H9 (cell line): ENCODE measurements at regions not wholly inside any gene's neighbourhood (a gene's known extent, or its start where the extent isn't known, plus 50 kb on each side); places are given as distances from the start of the nearest gene placed in this dataset.

Source experiments
- DNase-seq: peaks from one replicate; pipeline ENCODE4 v3.0.0-alpha.2; 2017
- H2AFZ ChIP-seq: one replicate; pipeline ENCODE4 v1.6.1; 2013; ENCODE audit warnings: mild to moderate bottlenecking, low read length, control low read depth, moderate library complexity
- H2AK5ac ChIP-seq: 2 replicates; pipeline ENCODE4 v1.6.1; 2013; ENCODE audit warnings: low read length, control low read depth, mixed read lengths; ENCODE audit not compliant: insufficient read length
- H2BK120ac ChIP-seq: one replicate; pipeline ENCODE4 v1.6.1; 2013; ENCODE audit warnings: low read depth, mild to moderate bottlenecking, low read length, control low read depth, inconsistent platforms; ENCODE audit not compliant: poor library complexity, severe bottlenecking
- H2BK12ac ChIP-seq: 2 replicates; pipeline ENCODE4 v1.6.1; 2013; ENCODE audit warnings: low read length, control low read depth, mixed read lengths, low read depth; ENCODE audit not compliant: insufficient read length
- H2BK15ac ChIP-seq: 2 replicates; pipeline ENCODE4 v1.6.1; 2013; ENCODE audit warnings: low read depth, low read length, control low read depth
- H2BK20ac ChIP-seq: one replicate; pipeline ENCODE4 v1.6.1; 2013; ENCODE audit warnings: low read depth, mild to moderate bottlenecking, low read length, control low read depth, inconsistent platforms; ENCODE audit not compliant: poor library complexity, severe bottlenecking
- H2BK5ac ChIP-seq: 2 replicates; pipeline ENCODE4 v1.6.1; 2013; ENCODE audit warnings: low read length, control low read depth, mixed read lengths; ENCODE audit not compliant: insufficient read length
- H3K14ac ChIP-seq: 2 replicates; pipeline ENCODE4 v1.6.1; 2013; ENCODE audit warnings: low read length, control low read depth; ENCODE audit not compliant: insufficient read depth
- H3K18ac ChIP-seq: 2 replicates; pipeline ENCODE4 v1.6.1; 2013; ENCODE audit warnings: low read depth, mild to moderate bottlenecking, mixed read lengths, low read length, control low read depth; ENCODE audit not compliant: insufficient read length
- H3K23ac ChIP-seq: 2 replicates; pipeline ENCODE4 v1.6.1; 2013; ENCODE audit warnings: low read length, control low read depth, mixed read lengths, low read depth; ENCODE audit not compliant: insufficient read length
- H3K23me2 ChIP-seq: 2 replicates; pipeline ENCODE4 v1.6.1; 2013; ENCODE audit warnings: low read depth, mild to moderate bottlenecking, mixed read lengths, low read length, control low read depth; ENCODE audit not compliant: insufficient read length, poor library complexity, severe bottlenecking
- H3K27ac ChIP-seq: 2 replicates; pipeline ENCODE4 v1.5.1; 2013; ENCODE audit warnings: low read length, control low read depth, mixed read lengths, low read depth; ENCODE audit not compliant: insufficient read length
- H3K27me3 ChIP-seq: 2 replicates; pipeline ENCODE4 v1.6.1; 2013; ENCODE audit warnings: low read length, control low read depth, inconsistent platforms; ENCODE audit not compliant: insufficient read depth
- H3K4ac ChIP-seq: 2 replicates; pipeline ENCODE4 v1.6.1; 2013; ENCODE audit warnings: low read depth, mild to moderate bottlenecking, control low read depth, inconsistent platforms, low read length, moderate library complexity
- H3K4me1 ChIP-seq: 2 replicates; pipeline ENCODE4 v1.6.1; 2013; ENCODE audit warnings: low read length, control low read depth, inconsistent platforms; ENCODE audit not compliant: insufficient read depth
- H3K4me2 ChIP-seq: 2 replicates; pipeline ENCODE4 v1.6.1; 2013; ENCODE audit warnings: low read length, control low read depth, mixed read lengths; ENCODE audit not compliant: insufficient read length, insufficient read depth
- H3K56ac ChIP-seq: 2 replicates; pipeline ENCODE4 v1.6.1; 2013; ENCODE audit warnings: low read depth, mild to moderate bottlenecking, mixed read lengths, low read length, control low read depth; ENCODE audit not compliant: insufficient read length
- H3K79me1 ChIP-seq: 2 replicates; pipeline ENCODE4 v1.6.1; 2013; ENCODE audit warnings: low read depth, mild to moderate bottlenecking, moderate library complexity, low read length, control low read depth, inconsistent platforms; ENCODE audit not compliant: insufficient read depth, poor library complexity, severe bottlenecking
- H3K79me2 ChIP-seq: 2 replicates; pipeline ENCODE4 v1.6.1; 2013; ENCODE audit warnings: low read length, control low read depth, inconsistent platforms; ENCODE audit not compliant: insufficient read depth
- H3K9ac ChIP-seq: 2 replicates; pipeline ENCODE4 v1.6.1; 2013; ENCODE audit warnings: low read length, control low read depth, mixed read lengths; ENCODE audit not compliant: insufficient read length; ENCODE audit errors: extremely low read depth
- H3K9me3 ChIP-seq: one replicate; pipeline ENCODE4 v1.6.1; 2013; ENCODE audit warnings: low read depth, low read length, inconsistent platforms; ENCODE audit not compliant: control insufficient read depth
- H3T11ph ChIP-seq: one replicate; pipeline ENCODE4 v1.6.1; 2013; ENCODE audit warnings: mild to moderate bottlenecking, low read length, control low read depth, inconsistent platforms
- H4K20me1 ChIP-seq: one replicate; pipeline ENCODE4 v1.6.1; 2013; ENCODE audit not compliant: control insufficient read depth, insufficient read length, insufficient read depth
- H4K5ac ChIP-seq: 2 replicates; pipeline ENCODE4 v1.6.1; 2013; ENCODE audit warnings: low read depth, mild to moderate bottlenecking, mixed read lengths, low read length, control low read depth; ENCODE audit not compliant: insufficient read length
- H4K8ac ChIP-seq: replicated peaks from 2 replicates; pipeline ENCODE4 v1.6.1; 2013; ENCODE audit warnings: low read length, control low read depth, mixed read lengths, low read depth; ENCODE audit not compliant: insufficient read length
- H4K91ac ChIP-seq: 2 replicates; pipeline ENCODE4 v1.6.1; 2013; ENCODE audit warnings: low read depth, mild to moderate bottlenecking, moderate library complexity, mixed read lengths, low read length, control low read depth; ENCODE audit not compliant: insufficient read length
- H3K27ac Mint-ChIP-seq, 3 experiments: 2 replicates in 2 of 3; 3 replicates in 1 of 3; pipeline ENCODE4 v1.8.0; 2020 to 2021; ENCODE audit warnings: mixed read lengths in 3 of 3, mild to moderate bottlenecking in 1 of 3, moderate library complexity in 1 of 3
- H3K27me3 Mint-ChIP-seq: 2 replicates; pipeline ENCODE4 v1.8.0; 2021; ENCODE audit warnings: low read depth, mild to moderate bottlenecking, moderate library complexity, mixed read lengths
- H3K36me3 Mint-ChIP-seq, 3 experiments: 2 replicates in 2 of 3; 3 replicates in 1 of 3; pipeline ENCODE4 v1.8.0; 2020 to 2021; ENCODE audit warnings: low read depth in 3 of 3, mixed read lengths in 3 of 3; ENCODE audit not compliant: insufficient read depth in 1 of 3
- H3K4me1 Mint-ChIP-seq, 2 experiments: 2 replicates each; pipeline ENCODE4 v1.8.0; 2020; ENCODE audit warnings: mixed read lengths in 2 of 2
- H3K4me3 Mint-ChIP-seq, 2 experiments: 2 replicates in 1 of 2; 3 replicates in 1 of 2; pipeline ENCODE4 v1.8.0; 2020 to 2021; ENCODE audit warnings: mild to moderate bottlenecking in 2 of 2, mixed read lengths in 2 of 2, moderate library complexity in 1 of 2
- H3K9me3 Mint-ChIP-seq, 2 experiments: 2 replicates in 1 of 2; 3 replicates in 1 of 2; pipeline ENCODE4 v1.8.0; 2020; ENCODE audit warnings: mild to moderate bottlenecking in 2 of 2, mixed read lengths in 2 of 2, moderate library complexity in 1 of 2
- CTCF ChIP-seq: fragments of 200-600 bp; sonication (generic); conservative IDR thresholded peaks from 3 replicates; pipeline ENCODE4 v1.8.0; 2021; ENCODE audit warnings: antibody characterized with exemption, mild to moderate bottlenecking
- WGBS: extraction: QIAGEN DNeasy Blood & Tissue Kit; methylation state at CpG from one replicate; pipeline ENCODE4 v1.1.7; 2013; ENCODE audit warnings: missing lambda C conversion rate, low lambda C conversion rate, mixed read lengths; ENCODE audit not compliant: insufficient read length; ENCODE audit errors: extremely low coverage; 5-methylcytosine and 5-hydroxymethylcytosine counted together

- no peaks in the 10 kb centered on the region for H3K36me3 Mint-ChIP-seq
Measured at GRCh38 chr3:88535563-88535962, 385.8 kb downstream of the C3orf38 start.

More at GRCh38 chr3:88535563-88535962, 385.8 kb downstream of the C3orf38 start:
- H2BK20ac ChIP-seq: no peak overlapping the region
- H3K18ac ChIP-seq: no peak overlapping the region
- H4K20me1 ChIP-seq: no peaks in the 10 kb centered on the region
- no peaks in the 10 kb centered on the region for H3K79me2 ChIP-seq
- no peak for TF ChIP-seq CTCF
- no peak overlapping the region for H3K23ac ChIP-seq
- no CpG with 5 or more reads among the region's 1 CpG for WGBS
- no peak overlapping the region for H4K5ac ChIP-seq
- H3K23me2 ChIP-seq: no peaks in the 10 kb centered on the region
- DNase-seq: no peak
- H2AFZ ChIP-seq: no peak overlapping the region
- H3K4me1 ChIP-seq: no peaks in the 10 kb centered on the region
- H3K4ac ChIP-seq: no peak overlapping the region
- no peak overlapping the region for H3K27ac Mint-ChIP-seq
- no peak overlapping the region for H3K9ac ChIP-seq
- H3K4me3 Mint-ChIP-seq: no peak overlapping the region
- H4K91ac ChIP-seq: no peak overlapping the region
- no peaks in the 10 kb centered on the region for H3K27me3 ChIP-seq
- no peak overlapping the region for H3K4me2 ChIP-seq
- H3K4me1 Mint-ChIP-seq: no peaks in the 10 kb centered on the region
- H2BK120ac ChIP-seq: no peak overlapping the region
- H3K9me3 Mint-ChIP-seq: no peaks in the 10 kb centered on the region
- no peaks in the 10 kb centered on the region for H3K9me3 ChIP-seq
- no peak overlapping the region for H2BK12ac ChIP-seq
- no peak overlapping the region for H3K27ac ChIP-seq
- no peaks in the 10 kb centered on the region for H3K27me3 Mint-ChIP-seq
- H3K79me1 ChIP-seq: no peaks in the 10 kb centered on the region
- no peak overlapping the region for H3T11ph ChIP-seq
- H2AK5ac ChIP-seq: no peak overlapping the region
- no peak overlapping the region for H3K56ac ChIP-seq
- no peak overlapping the region for H3K14ac ChIP-seq
- no peak overlapping the region for H2BK5ac ChIP-seq
- H4K8ac ChIP-seq: no peak overlapping the region
- H2BK15ac ChIP-seq: no peak overlapping the region
